H1 (cell line): ENCODE measurements at regions not wholly inside any gene's neighbourhood (a gene's known extent, or its start where the extent isn't known, plus 50 kb on each side); places are given as distances from the start of the nearest gene placed in this dataset.

Experiments used
- EZH2 ChIP-seq: fragments of 200-600 bp; sonication (generic); IDR thresholded peaks from 2 replicates; pipeline ENCODE4 v1.7.1; 2012; ENCODE audit warnings: low read depth, mild to moderate bottlenecking, moderate library complexity, low read length, inconsistent platforms; ENCODE audit not compliant: severe bottlenecking
- JUND ChIP-seq: IDR thresholded peaks from 2 replicates; pipeline ENCODE4 v1.6.1; 2011; ENCODE audit warnings: mild to moderate bottlenecking, improper control_type of control experiment, low read length

DNA sequence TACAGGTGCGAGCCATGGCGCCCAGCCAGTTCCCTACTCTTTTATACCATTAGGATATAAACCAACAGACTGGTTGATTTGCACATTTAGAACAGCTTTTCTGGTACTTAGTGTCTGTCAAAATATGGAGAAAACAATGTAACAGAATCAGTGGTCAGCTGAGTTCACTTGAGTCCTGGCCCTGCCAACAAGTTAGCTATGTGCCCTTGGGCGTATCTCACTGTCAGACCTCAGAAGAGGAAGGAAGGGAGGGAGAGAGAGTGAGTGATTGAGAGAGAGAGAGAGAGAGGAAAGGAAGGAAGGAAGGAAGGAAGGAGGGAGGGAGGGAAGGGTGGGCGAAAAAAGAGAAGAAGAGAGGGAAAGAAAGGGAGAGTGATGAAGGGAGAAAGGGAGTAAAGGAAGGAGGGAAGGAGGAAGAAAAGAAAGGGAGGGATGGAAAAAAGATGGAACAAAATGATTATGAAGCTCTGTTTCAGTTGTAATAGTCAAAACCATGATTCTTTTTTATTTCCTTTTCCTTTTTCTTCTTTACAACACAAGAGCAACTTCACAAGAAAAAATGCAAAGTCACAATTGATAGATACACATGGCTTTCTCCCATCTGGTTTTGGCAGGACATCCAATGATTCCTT is 55.7 kb upstream of the PDGFRA start (continued):
- TF ChIP-seq JUND = no peak
- no peak for TF ChIP-seq EZH2
- TF ChIP-seq, all 59 proteins: peak for 0
